HCT116 (cell line): ENCODE measurements at regions not wholly inside any gene's neighbourhood (a gene's known extent, or its start where the extent isn't known, plus 50 kb on each side); places are given as distances from the start of the nearest gene placed in this dataset.

Experiments
- ATAC-seq: fragments of 200-7000 bp; cut with Tn5 transposase; 2 replicates; pipeline ENCODE4 v1.9.1; 2020; ENCODE audit warnings: mild to moderate bottlenecking, moderate library complexity
- BruUV-seq: library from RNA; stranded (reverse); fragments of 400-500 nt; replicated peaks from 2 replicates; lab custom pipeline; 2021; lab: Mats Ljungman, UMichigan
- CTCF ChIA-PET: fragments of 300-600 bp; sonication (Branson Sonifier 250); formaldehyde crosslinking; loops from one replicate; lab custom pipeline; 2021; ENCODE audit warnings: antibody characterized with exemption; lab: Charles Lee
- POLR2A ChIA-PET: fragments of 300-600, 350-600 bp; sonication (Branson Sonifier 250); formaldehyde crosslinking; loops from one replicate; lab custom pipeline; 2021; ENCODE audit warnings: antibody characterized with exemption; lab: Charles Lee
- RAD21 ChIA-PET, 2 experiments: fragments of 300-600 bp; sonication (Branson Sonifier 250); formaldehyde crosslinking; loops; one replicate each; lab custom pipeline; 2023; ENCODE audit warnings: low total read pairs in 2 of 2; ENCODE audit not compliant: uncharacterized antibody in 2 of 2, unreplicated experiment in 2 of 2, low non-redundant PET in 1 of 2; lab: Charles Lee
- DNase-seq: peaks from one replicate; pipeline ENCODE4 v3.0.0-alpha.2; 2010; ENCODE audit warnings: low read depth, low spot score
- H2AFZ ChIP-seq: fragments of 200-600 bp; shearing (Covaris generic), sonication (generic); 2 replicates; pipeline ENCODE4 v1.6.1; 2017; ENCODE audit warnings: low read depth, mixed run types, mixed read lengths, antibody characterized with exemption, low read length; ENCODE audit not compliant: poor library complexity, severe bottlenecking
- H3K27ac ChIP-seq: 2 replicates; pipeline ENCODE4 v1.5.1; 2012; ENCODE audit warnings: low read depth, low read length
- H3K27me3 ChIP-seq: fragments of 200-600 bp; sonication (generic); 2 replicates; pipeline ENCODE4 v1.6.1; 2016; ENCODE audit warnings: mixed run types, low read length, mixed read lengths; ENCODE audit not compliant: insufficient read depth
- H3K36me3 ChIP-seq, 2 experiments: fragments of 200-500 bp in 1 of 2; fragments of 200-600 bp in 1 of 2; sonication (Bioruptor generic) in 1 of 2; sonication (generic) in 1 of 2; 2 replicates each; pipeline versions ENCODE4 v1.5.1 to v1.6.1; 2014 to 2016; ENCODE audit warnings: low read length in 2 of 2, inconsistent platforms in 1 of 2, mixed read lengths in 1 of 2, mixed run types in 1 of 2; ENCODE audit not compliant: insufficient read depth in 2 of 2, control insufficient read depth in 1 of 2
- H3K4me1 ChIP-seq, 2 experiments: fragments of 200-600 bp in 1 of 2; sonication (generic) in 1 of 2; 2 replicates each; pipeline versions ENCODE4 v1.5.1 to v1.6.1; 2012 to 2017; ENCODE audit warnings: low read length in 2 of 2, inconsistent platforms in 1 of 2, mild to moderate bottlenecking in 1 of 2, mixed read lengths in 1 of 2, mixed run types in 1 of 2, moderate library complexity in 1 of 2; ENCODE audit not compliant: insufficient read depth in 2 of 2, control insufficient read depth in 1 of 2
- H3K4me2 ChIP-seq: fragments of 200-600 bp; sonication (generic); 2 replicates; pipeline ENCODE4 v1.6.1; 2017; ENCODE audit warnings: mixed run types, low read length, mixed read lengths
- H3K4me3 ChIP-seq, 2 experiments: fragments of 200-600 bp in 1 of 2; sonication (generic) in 1 of 2; replicated peaks in 1 of 2; 2 replicates each; pipeline ENCODE4 v1.5.1; 2011 to 2016; ENCODE audit warnings: low read length in 2 of 2, control low read depth in 1 of 2, low read depth in 1 of 2, mild to moderate bottlenecking in 1 of 2, mixed read lengths in 1 of 2, mixed run types in 1 of 2
- H3K79me2 ChIP-seq: fragments of 200-600 bp; sonication (generic); 2 replicates; pipeline ENCODE4 v1.6.1; 2017; ENCODE audit warnings: mild to moderate bottlenecking, mixed run types, low read length, moderate library complexity, mixed read lengths; ENCODE audit not compliant: insufficient read depth
- H3K9ac ChIP-seq: fragments of 200-600 bp; sonication (generic); 2 replicates; pipeline ENCODE4 v1.6.1; 2016; ENCODE audit warnings: low read length, mixed read lengths
- H3K9me2 ChIP-seq: fragments of 200-600 bp; sonication (generic), shearing (Covaris generic); 2 replicates; pipeline ENCODE4 v1.6.1; 2017; ENCODE audit warnings: mixed run types, mild to moderate bottlenecking, moderate library complexity; ENCODE audit not compliant: insufficient read depth
- H3K9me3 ChIP-seq, 2 experiments: fragments of 200-500 bp in 1 of 2; fragments of 200-600 bp in 1 of 2; sonication (Bioruptor generic) in 1 of 2; sonication (generic) in 1 of 2; 2 replicates each; pipeline ENCODE4 v1.6.1; 2014 to 2017; ENCODE audit warnings: low read length in 2 of 2, mixed read lengths in 2 of 2, inconsistent platforms in 1 of 2, low read depth in 1 of 2, mild to moderate bottlenecking in 1 of 2, mixed run types in 1 of 2, moderate library complexity in 1 of 2; ENCODE audit not compliant: control insufficient read depth in 1 of 2, insufficient read depth in 1 of 2
- H4K20me1 ChIP-seq: fragments of 200-600 bp; sonication (generic), shearing (Covaris generic); 2 replicates; pipeline ENCODE4 v1.6.1; 2017; ENCODE audit warnings: mixed run types, mild to moderate bottlenecking, moderate library complexity; ENCODE audit not compliant: insufficient read depth
- CBX3 ChIP-seq: IDR thresholded peaks from 2 replicates; pipeline ENCODE4 v1.6.1; 2012; ENCODE audit warnings: low read depth
- CTCF ChIP-seq, 3 experiments: fragments of 200-600 bp in 1 of 3; sonication (generic) in 1 of 3; IDR thresholded peaks in 2 of 3; conservative IDR thresholded peaks in 1 of 3; 2 replicates each; pipeline ENCODE4 v1.5.1; 2012 to 2017; ENCODE audit warnings: low read depth in 2 of 3, low read length in 2 of 3, antibody characterized with exemption in 1 of 3, borderline replicate concordance in 1 of 3, control low read depth in 1 of 3, mild to moderate bottlenecking in 1 of 3, mixed read lengths in 1 of 3, mixed run types in 1 of 3, moderate library complexity in 1 of 3; ENCODE audit not compliant: insufficient read depth in 1 of 3
- ELF1 ChIP-seq: IDR thresholded peaks from 2 replicates; pipeline ENCODE4 v1.6.1; 2012; ENCODE audit warnings: low read depth, borderline replicate concordance
- EZH2phosphoT487 ChIP-seq: fragments of 200-600 bp; IDR thresholded peaks from 2 replicates; pipeline ENCODE4 v1.6.1; 2018; ENCODE audit warnings: antibody characterized with exemption, borderline replicate concordance
- FOSL1 ChIP-seq: IDR thresholded peaks from 2 replicates; pipeline ENCODE4 v1.6.1; 2012; ENCODE audit warnings: low read depth
- POLR2AphosphoS5 ChIP-seq: IDR thresholded peaks from 2 replicates; pipeline ENCODE4 v1.6.1; 2011; ENCODE audit warnings: mild to moderate bottlenecking, low read depth, low read length, moderate library complexity
- SIN3A ChIP-seq: IDR thresholded peaks from 2 replicates; pipeline ENCODE4 v1.6.1; 2012; ENCODE audit warnings: low read depth
- SRF ChIP-seq: IDR thresholded peaks from 2 replicates; pipeline ENCODE4 v1.6.1; 2012; ENCODE audit warnings: low read depth
- ZFX ChIP-seq: fragments of 450-650 bp; IDR thresholded peaks from 2 replicates; pipeline ENCODE4 v1.6.1; 2017
- intact Hi-C: fragments of 100-400 bp; cut with micrococcal nuclease; formaldehyde crosslinking; loops from 2 replicates; pipeline ENCODE4 v1.10.0; 2022

DNA sequence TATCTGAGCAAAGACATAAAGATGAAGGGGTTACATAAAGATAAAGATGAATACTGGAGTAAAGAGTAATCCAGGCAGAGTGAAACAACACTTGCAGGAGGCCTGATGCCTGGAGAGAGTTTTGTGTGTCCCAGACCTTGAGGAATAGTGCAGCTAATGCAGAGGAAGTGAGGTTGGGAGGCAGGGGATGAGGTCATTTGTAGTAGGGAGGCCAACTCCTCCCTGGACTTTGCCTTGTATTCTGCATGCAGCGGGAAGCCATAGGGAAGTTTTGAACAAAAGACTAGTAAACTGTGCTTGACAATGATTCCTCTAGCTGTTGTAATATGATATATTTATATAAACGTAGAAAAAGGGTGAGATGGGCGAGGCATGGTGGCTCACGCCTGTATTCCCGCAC lies 356.6 kb downstream of the KCNJ2 start:
- no peak for ATAC-seq
- intact Hi-C loops = no loop called here

More for the DNA sequence above, 356.6 kb downstream of the KCNJ2 start:
- Histone ChIP-seq H3K4me1 (no peaks in the 10 kb centered on the region), H3K36me3 (no peaks in the 10 kb centered on the region)
- TF ChIP-seq FOSL1 (no peak), ELF1 (no peak), POLR2AphosphoS5 (no peak), SRF (no peak), EZH2phosphoT487 (no peak), CBX3 (no peak), SIN3A (no peak), CTCF (IDR thresholded peaks at IDR 0.05 in 2 of 3, conservative IDR thresholded peaks at IDR 0.05 in 1 of 3; ENCODE audit: borderline replicate concordance in 1 of 3, insufficient read depth in 1 of 3, low read depth in 2 of 3, low read length in 2 of 3) (no peak), ZFX (no peak)
- TF ChIP-seq, all 23 proteins: peak for 0
- no TSS peak for BruUV-seq
- H2AFZ ChIP-seq = no peak overlapping the region
- H3K79me2 ChIP-seq = no peaks in the 10 kb centered on the region
- H3K9me3 ChIP-seq = no peaks in the 10 kb centered on the region
- DNase-seq = no peak
- H4K20me1 ChIP-seq = no peaks in the 10 kb centered on the region
- no peak overlapping the region for H3K4me3 ChIP-seq
- H3K9ac ChIP-seq = no peak overlapping the region
- ChIA-PET RAD21 (no interaction called here), CTCF (no interaction called here), POLR2A (no interaction called here)
- H3K27ac ChIP-seq = no peak overlapping the region
- H3K4me2 ChIP-seq = no peak overlapping the region
- no peaks in the 10 kb centered on the region for H3K27me3 ChIP-seq
- H3K9me2 ChIP-seq = no peaks in the 10 kb centered on the region
